ENCODE measurements at regions not wholly inside any gene's neighbourhood (a gene's known extent, or its start where the extent isn't known, plus 50 kb on each side); places are given as distances from the start of the nearest gene placed in this dataset.

- TF ChIP-seq POLR2A (IDR thresholded peaks at IDR 0.05; ENCODE audit: low read length) (no peak), GATA1 (IDR thresholded peaks at IDR 0.05; ENCODE audit: low read depth, low read length) (no peak)
Measured at GRCh38 chr16:13448346-13448745, 471.6 kb upstream of the ERCC4 start.

Data from erythroblast (primary cell).